Hypothalamus (tissue), 51 donors: ENCODE measurements at regions not wholly inside any gene's neighbourhood (a gene's known extent, or its start where the extent isn't known, plus 50 kb on each side); places are given as distances from the start of the nearest gene placed in this dataset.

Experiments
- DNase-seq, 51 donors: peaks; one replicate each; lab custom pipeline; 2025; lab: John Stamatoyannopoulos, UW

DNA sequence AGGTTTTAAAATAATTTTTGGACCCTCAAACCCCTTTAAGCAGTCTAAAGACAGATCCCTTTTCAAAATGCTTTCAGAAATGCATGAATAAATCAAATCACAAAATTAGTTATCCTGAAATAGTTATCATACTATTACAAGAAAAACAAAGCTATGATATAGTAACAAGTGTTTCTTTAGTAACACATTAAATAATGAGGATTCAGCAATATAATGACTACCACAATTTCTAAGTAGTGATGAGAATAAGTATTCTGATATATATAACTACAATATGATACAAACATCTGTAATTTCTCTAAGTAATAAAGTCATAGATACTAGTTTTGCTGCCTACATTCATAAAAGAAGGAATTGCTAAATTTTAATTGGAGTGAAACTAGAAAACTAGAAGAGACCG is 53.0 kb upstream of the TMEM168 start:
- no peak for DNase-seq
